ENCODE measurements at regions not wholly inside any gene's neighbourhood (a gene's known extent, or its start where the extent isn't known, plus 50 kb on each side); places are given as distances from the start of the nearest gene placed in this dataset.

DNA sequence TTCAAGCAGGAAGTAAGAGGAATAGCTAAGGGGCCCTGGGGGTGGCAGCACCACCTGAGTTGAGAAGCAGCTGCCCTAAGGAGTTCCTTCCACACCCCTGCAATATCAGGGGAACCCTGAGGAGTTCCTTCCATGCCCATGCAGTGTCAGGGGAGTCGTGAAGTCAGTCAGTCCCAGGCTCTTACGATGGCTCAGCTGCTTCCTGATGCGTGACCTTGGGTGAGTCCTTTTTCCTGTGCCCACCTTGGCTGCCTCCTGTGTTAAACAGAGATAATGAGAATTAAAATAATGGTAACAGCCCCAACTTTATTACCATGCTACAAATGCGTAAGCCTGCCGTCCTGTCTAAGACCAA is 181.1 kb downstream of the MIAT start:
- no peak for TF ChIP-seq GATA2 (IDR thresholded peaks at IDR 0.05; ENCODE audit: low read depth, low read length)
- no peak for TF ChIP-seq GATA3 (IDR thresholded peaks at IDR 0.05; ENCODE audit: low read depth, low read length)
